ENCODE measurements at regions not wholly inside any gene's neighbourhood (a gene's known extent, or its start where the extent isn't known, plus 50 kb on each side); places are given as distances from the start of the nearest gene placed in this dataset.

DNA sequence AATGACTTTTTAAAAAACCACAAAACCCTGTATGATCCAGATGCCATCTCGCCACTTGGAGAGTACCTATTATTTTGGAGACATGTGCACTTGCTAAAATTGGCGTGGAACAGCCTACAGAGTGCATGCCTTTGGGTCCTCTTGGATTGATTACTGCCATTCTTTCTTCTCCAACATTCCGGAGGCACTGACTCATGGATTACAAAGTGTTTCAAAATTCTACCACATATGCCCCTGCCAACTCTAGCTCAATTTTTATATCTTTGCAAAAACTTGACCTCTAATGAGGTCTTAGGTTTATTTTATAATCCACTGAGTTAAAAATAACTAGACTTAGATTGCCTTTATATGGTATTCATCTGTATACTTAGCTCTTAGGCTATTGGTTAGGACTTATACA is 55.8 kb upstream of the KIF5B start:
- TF ChIP-seq, protein P1, sequence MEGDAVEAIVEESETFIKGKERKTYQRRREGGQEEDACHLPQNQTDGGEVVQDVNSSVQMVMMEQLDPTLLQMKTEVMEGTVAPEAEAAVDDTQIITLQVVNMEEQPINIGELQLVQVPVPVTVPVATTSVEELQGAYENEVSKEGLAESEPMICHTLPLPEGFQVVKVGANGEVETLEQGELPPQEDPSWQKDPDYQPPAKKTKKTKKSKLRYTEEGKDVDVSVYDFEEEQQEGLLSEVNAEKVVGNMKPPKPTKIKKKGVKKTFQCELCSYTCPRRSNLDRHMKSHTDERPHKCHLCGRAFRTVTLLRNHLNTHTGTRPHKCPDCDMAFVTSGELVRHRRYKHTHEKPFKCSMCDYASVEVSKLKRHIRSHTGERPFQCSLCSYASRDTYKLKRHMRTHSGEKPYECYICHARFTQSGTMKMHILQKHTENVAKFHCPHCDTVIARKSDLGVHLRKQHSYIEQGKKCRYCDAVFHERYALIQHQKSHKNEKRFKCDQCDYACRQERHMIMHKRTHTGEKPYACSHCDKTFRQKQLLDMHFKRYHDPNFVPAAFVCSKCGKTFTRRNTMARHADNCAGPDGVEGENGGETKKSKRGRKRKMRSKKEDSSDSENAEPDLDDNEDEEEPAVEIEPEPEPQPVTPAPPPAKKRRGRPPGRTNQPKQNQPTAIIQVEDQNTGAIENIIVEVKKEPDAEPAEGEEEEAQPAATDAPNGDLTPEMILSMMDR (conservative IDR thresholded peaks at IDR 0.05; ENCODE audit: low read depth in 2 of 2), result no peak
- TF ChIP-seq EZH2 (IDR thresholded peaks at IDR 0.05; ENCODE audit: low read depth, unreplicated experiment), result no peak
